Heart right ventricle (tissue), 16 donors: ENCODE measurements at regions not wholly inside any gene's neighbourhood (a gene's known extent, or its start where the extent isn't known, plus 50 kb on each side); places are given as distances from the start of the nearest gene placed in this dataset.

Experiments
- ATAC-seq, 8 donors: fragments of 200-7000 bp; cut with Tn5 transposase; one replicate each; pipeline ENCODE4 v1.9.1; 2020; ENCODE audit warnings: mild to moderate bottlenecking in 8 of 8, moderate library complexity in 8 of 8, moderate number of reproducible peaks in 1 of 8
- DNase-seq, 2 donors: peaks; one replicate each; pipeline ENCODE4 v3.0.0-alpha.2; 2020
- H3K27ac ChIP-seq, 10 donors: fragments of 200-600 bp; sonication (generic) in 2 of 10; one replicate each; pipeline versions ENCODE4 v1.5.0 to v1.8.0; 2020 to 2022; ENCODE audit warnings: mild to moderate bottlenecking in 3 of 10
- H3K27me3 ChIP-seq, 7 donors: fragments of 200-600 bp; one replicate each; pipeline ENCODE4 v1.8.0; 2021 to 2022; ENCODE audit warnings: mild to moderate bottlenecking in 2 of 7
- H3K36me3 ChIP-seq, 9 donors: fragments of 200-600 bp; sonication (generic) in 1 of 9; one replicate each; pipeline versions ENCODE4 v1.5.0 to v1.8.0; 2020 to 2022; ENCODE audit warnings: mild to moderate bottlenecking in 2 of 9
- H3K4me1 ChIP-seq, 9 donors: fragments of 200-600 bp; sonication (generic) in 1 of 9; one replicate each; pipeline versions ENCODE4 v1.5.0 to v1.8.0; 2020 to 2022; ENCODE audit warnings: mild to moderate bottlenecking in 4 of 9
- H3K4me3 ChIP-seq, 10 donors: fragments of 200-600 bp; sonication (generic) in 2 of 10; one replicate each; pipeline versions ENCODE4 v1.5.0 to v1.8.0; 2020 to 2022; ENCODE audit warnings: mild to moderate bottlenecking in 7 of 10, moderate library complexity in 2 of 10
- H3K9me3 ChIP-seq, 11 donors: fragments of 200-600 bp in 10 of 11; sonication (generic) in 2 of 11; one replicate each; pipeline versions ENCODE4 v1.5.0 to v1.8.0; 2013 to 2022; ENCODE audit warnings: mild to moderate bottlenecking in 2 of 11, control low read depth in 1 of 11, moderate library complexity in 1 of 11
- CTCF ChIP-seq, 9 donors: fragments of 200-600 bp; sonication (generic) in 2 of 9; IDR thresholded peaks; one replicate each; pipeline versions ENCODE4 v1.5.0 to v1.8.0; 2021 to 2022; ENCODE audit warnings: antibody characterized with exemption in 9 of 9, mild to moderate bottlenecking in 5 of 9, moderate library complexity in 1 of 9
- WGBS, 2 donors: extraction: QIAGEN DNeasy Blood & Tissue Kit; methylation state at CpG; one replicate each; pipeline ENCODE4 v1.1.7; 2013; ENCODE audit warnings: inconsistent platforms in 1 of 2; 5-methylcytosine and 5-hydroxymethylcytosine counted together
- intact Hi-C, 10 donors: fragments of 100-400 bp; cut with DNase I; formaldehyde crosslinking; loops; one replicate each; pipeline versions ENCODE4 v1.11.1 to v1.14.2; 2022
- donor health status: Arrhythmogenic right ventricular cardiomyopathy.
- donor health status: ischemic (EF 13 %, LVEDD 7.1; RV severe dilation, severe dysfunction).
- donor health status: healthy with polysubstance abuse.
- donor health status: DM: no; HTN: yes; CAD: no.
- donor health status: DM: no; HTN: no; CAD: no.
- donor health status: ischemic (EF 25% LVEDD 6.9; RV normal size, moderate dysfunction).
- donor health status: ischemic (EF 25% LVEDD 5.7; RV mildly dilated, moderate dysfunction).
- donor health status: healthy.
- donor health status: DM: yes; HTN: yes; CAD: no.
- donor health status: Ischemic cardiomyopathy.
- donor health status: ischemic (EF 35%, LVEDD 5.7; RV mildly dilated, moderate dysfunction).
- donor health status: nonischemic (EF 11% LVEDD 7.7; RV severe dilation, severe dysfunction).
- donor health status: DM: yes; HTN: yes; CAD: no.
- donor health status: PGD.
- donor health status: ischemic (EF 29% LVEDD 5.4; RV normal size, mild dysfunction).
- donor health status: nonischemic (EF 23%, LVEDD 6.1; RV moderate dilation, normal function).

- DNase-seq (no peak), ATAC-seq (no peak)
- Histone ChIP-seq H3K4me1 (peaks cover 0 to 10% (median 0%) of the 10 kb centered on the region in 9 donors), H3K27me3 (peaks cover 0 to 26% (median 0%) of the 10 kb centered on the region in 7 donors), H3K9me3 (no peaks in the 10 kb centered on the region), H3K27ac (no peak overlapping the region), H3K4me3 (no peak overlapping the region), H3K36me3 (no peaks in the 10 kb centered on the region)
- intact Hi-C loops = no loop called here
- TF ChIP-seq CTCF (IDR thresholded peaks at IDR 0.05) = no peak
Measured at GRCh38 chr9:88897081-88897480, 94.2 kb upstream of the S1PR3 start.

- no peak for TF ChIP-seq CTCF (IDR thresholded peaks at IDR 0.05)
- ATAC-seq (no peak), DNase-seq (no peak)
- Histone ChIP-seq H3K36me3 (no peaks in the 10 kb centered on the region), H3K4me3 (no peak overlapping the region), H3K27ac (no peak overlapping the region), H3K9me3 (no peaks in the 10 kb centered on the region), H3K27me3 (peaks cover 0 to 26% (median 0%) of the 10 kb centered on the region in 7 donors), H3K4me1 (peaks cover 0 to under 1% (median 0%) of the 10 kb centered on the region in 9 donors)
- intact Hi-C loops = no loop called here
- WGBS, 2 donors = 67 to 70% methylated on average over 5 of the region's 5 CpGs
Measured at GRCh38 chr9:88898039-88898720, 93.1 kb upstream of the S1PR3 start.

DNA sequence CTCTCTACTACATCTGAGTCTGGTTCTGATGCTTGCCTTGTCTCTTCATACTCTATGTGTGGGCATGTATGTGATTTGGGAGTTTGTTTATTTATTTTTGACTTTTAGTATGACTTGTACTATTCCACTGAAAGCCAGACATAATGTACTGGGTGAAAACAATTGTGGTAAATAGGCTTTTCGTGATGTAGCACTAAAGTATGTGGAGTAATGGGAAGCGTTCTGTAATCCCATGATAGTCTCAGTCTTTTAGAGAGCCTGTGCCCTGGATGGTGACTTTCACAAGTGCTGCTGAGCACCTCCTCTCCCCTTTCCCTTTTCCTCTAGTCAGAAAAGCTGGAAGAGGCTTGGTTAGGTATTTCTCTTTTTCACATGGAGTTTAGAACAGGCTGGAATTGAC is 85.8 kb upstream of the S1PR3 start:
- no peak for ATAC-seq
- no peak for TF ChIP-seq CTCF (IDR thresholded peaks at IDR 0.05)
- no peak for DNase-seq
- Histone ChIP-seq H3K4me1 (no peaks in the 10 kb centered on the region), H3K27me3 (peaks cover 0 to 6% (median 0%) of the 10 kb centered on the region in 7 donors), H3K36me3 (no peaks in the 10 kb centered on the region), H3K4me3 (no peak overlapping the region), H3K27ac (no peak overlapping the region), H3K9me3 (peaks cover 0 to 11% (median 0%) of the 10 kb centered on the region in 11 donors)
- intact Hi-C loops = no loop called here
- WGBS, 2 donors = 85 to 87% methylated on average over 2 of the region's 2 CpGs

GRCh38 chr9:88915916-88916315 is 75.4 kb upstream of the S1PR3 start:
- no peak overlapping the region for H3K27ac ChIP-seq
- intact Hi-C loops = no loop called here
- no peak for ATAC-seq
- no peak for TF ChIP-seq CTCF (IDR thresholded peaks at IDR 0.05)
- no peak overlapping the region for H3K4me3 ChIP-seq
- H3K27me3 ChIP-seq = peaks cover 0 to 2% (median 0%) of the 10 kb centered on the region in 7 donors
- 67 to 74% methylated on average over 2 of the region's 2 CpGs for WGBS, 2 donors
- H3K4me1 ChIP-seq = peaks cover 0 to 9% (median 0%) of the 10 kb centered on the region in 9 donors
- H3K36me3 ChIP-seq = no peaks in the 10 kb centered on the region
- peaks cover 0 to 14% (median 0%) of the 10 kb centered on the region in 11 donors for H3K9me3 ChIP-seq
- DNase-seq = no peak
